PFSK-1 (cell line): ENCODE measurements at regions not wholly inside any gene's neighbourhood (a gene's known extent, or its start where the extent isn't known, plus 50 kb on each side); places are given as distances from the start of the nearest gene placed in this dataset.

ENCODE experiments used
- FOXP2 ChIP-seq: optimal IDR thresholded peaks from 2 replicates; pipeline ENCODE3; 2011; ENCODE audit warnings: borderline replicate concordance, control low read depth, inconsistent platforms; ENCODE audit not compliant: insufficient read depth; ENCODE audit errors: extremely low read length, extremely low read depth
- POLR2AphosphoS5 ChIP-seq: IDR thresholded peaks from 2 replicates; pipeline ENCODE4 v1.6.1; 2012; ENCODE audit warnings: low read depth, mild to moderate bottlenecking, control low read depth, low read length, moderate library complexity
- SIN3A ChIP-seq: IDR thresholded peaks from 2 replicates; pipeline ENCODE4 v1.6.1; 2012; ENCODE audit warnings: mild to moderate bottlenecking, low read length, moderate library complexity, borderline replicate concordance; ENCODE audit not compliant: insufficient read depth
- TAF1 ChIP-seq: IDR thresholded peaks from 2 replicates; pipeline ENCODE4 v1.6.1; 2012; ENCODE audit warnings: low read length, control low read depth, borderline replicate concordance; ENCODE audit not compliant: insufficient read depth
- TF ChIP-seq, protein P1 (sequence below), 2 experiments: IDR thresholded peaks; 2 replicates each; pipeline versions ENCODE4 v1.6.1 to v1.8.0; 2011 to 2012; ENCODE audit warnings: low read depth in 2 of 2, low read length in 2 of 2, control low read depth in 1 of 2, inconsistent platforms in 1 of 2, mild to moderate bottlenecking in 1 of 2, moderate library complexity in 1 of 2; ENCODE audit not compliant: insufficient read depth in 1 of 2

DNA sequence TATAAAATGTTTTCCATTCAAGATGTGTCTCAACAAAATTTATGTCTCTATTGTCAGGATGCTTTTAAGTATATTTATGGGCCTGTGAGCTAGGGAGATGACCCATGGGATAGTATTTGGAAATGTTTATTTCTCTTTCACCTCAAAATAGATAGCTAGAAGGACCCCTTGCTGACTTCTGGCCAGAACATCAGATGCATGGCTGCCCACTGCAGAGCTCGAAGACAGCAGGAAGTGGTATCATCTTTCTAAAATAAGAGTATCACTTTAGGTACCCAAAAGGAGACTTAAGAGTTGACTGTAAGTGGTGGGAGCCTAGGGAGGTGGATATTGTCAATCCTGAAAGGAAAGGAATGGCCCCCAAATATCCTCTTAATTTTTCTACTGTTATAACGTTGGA, 264.4 kb downstream of the NEBL start:
- TF ChIP-seq SIN3A (no peak), POLR2AphosphoS5 (no peak)
- TF ChIP-seq, protein P1, sequence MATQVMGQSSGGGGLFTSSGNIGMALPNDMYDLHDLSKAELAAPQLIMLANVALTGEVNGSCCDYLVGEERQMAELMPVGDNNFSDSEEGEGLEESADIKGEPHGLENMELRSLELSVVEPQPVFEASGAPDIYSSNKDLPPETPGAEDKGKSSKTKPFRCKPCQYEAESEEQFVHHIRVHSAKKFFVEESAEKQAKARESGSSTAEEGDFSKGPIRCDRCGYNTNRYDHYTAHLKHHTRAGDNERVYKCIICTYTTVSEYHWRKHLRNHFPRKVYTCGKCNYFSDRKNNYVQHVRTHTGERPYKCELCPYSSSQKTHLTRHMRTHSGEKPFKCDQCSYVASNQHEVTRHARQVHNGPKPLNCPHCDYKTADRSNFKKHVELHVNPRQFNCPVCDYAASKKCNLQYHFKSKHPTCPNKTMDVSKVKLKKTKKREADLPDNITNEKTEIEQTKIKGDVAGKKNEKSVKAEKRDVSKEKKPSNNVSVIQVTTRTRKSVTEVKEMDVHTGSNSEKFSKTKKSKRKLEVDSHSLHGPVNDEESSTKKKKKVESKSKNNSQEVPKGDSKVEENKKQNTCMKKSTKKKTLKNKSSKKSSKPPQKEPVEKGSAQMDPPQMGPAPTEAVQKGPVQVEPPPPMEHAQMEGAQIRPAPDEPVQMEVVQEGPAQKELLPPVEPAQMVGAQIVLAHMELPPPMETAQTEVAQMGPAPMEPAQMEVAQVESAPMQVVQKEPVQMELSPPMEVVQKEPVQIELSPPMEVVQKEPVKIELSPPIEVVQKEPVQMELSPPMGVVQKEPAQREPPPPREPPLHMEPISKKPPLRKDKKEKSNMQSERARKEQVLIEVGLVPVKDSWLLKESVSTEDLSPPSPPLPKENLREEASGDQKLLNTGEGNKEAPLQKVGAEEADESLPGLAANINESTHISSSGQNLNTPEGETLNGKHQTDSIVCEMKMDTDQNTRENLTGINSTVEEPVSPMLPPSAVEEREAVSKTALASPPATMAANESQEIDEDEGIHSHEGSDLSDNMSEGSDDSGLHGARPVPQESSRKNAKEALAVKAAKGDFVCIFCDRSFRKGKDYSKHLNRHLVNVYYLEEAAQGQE (IDR thresholded peaks at IDR 0.05; ENCODE audit: insufficient read depth in 1 of 2, low read depth in 2 of 2, low read length in 2 of 2), result no peak

DNA sequence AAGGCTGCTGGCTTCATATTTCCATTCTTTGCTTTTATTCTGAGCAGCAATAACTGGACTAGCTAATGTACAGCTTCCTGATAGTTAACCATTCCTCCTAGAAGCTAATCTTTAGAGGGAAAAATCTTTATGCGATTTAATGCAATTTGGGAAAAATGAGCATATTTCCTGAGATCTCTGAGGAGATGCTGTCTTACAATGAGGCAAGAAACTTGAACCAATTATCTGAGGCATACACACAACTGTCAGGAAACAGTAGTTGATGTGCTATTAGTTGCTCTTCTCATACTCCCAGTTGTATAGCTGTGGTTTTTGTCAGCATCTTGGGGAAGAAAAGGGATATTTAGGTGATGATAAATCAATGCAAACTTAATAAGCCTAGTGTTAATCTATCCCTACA, 265.9 kb downstream of the NEBL start:
- no peak for TF ChIP-seq SIN3A
- TF ChIP-seq, protein P1 (IDR thresholded peaks at IDR 0.05; ENCODE audit: insufficient read depth in 1 of 2, low read depth in 2 of 2, low read length in 2 of 2), result no peak
- TF ChIP-seq FOXP2, result no peak
- no peak for TF ChIP-seq POLR2AphosphoS5
- no peak for TF ChIP-seq TAF1

DNA sequence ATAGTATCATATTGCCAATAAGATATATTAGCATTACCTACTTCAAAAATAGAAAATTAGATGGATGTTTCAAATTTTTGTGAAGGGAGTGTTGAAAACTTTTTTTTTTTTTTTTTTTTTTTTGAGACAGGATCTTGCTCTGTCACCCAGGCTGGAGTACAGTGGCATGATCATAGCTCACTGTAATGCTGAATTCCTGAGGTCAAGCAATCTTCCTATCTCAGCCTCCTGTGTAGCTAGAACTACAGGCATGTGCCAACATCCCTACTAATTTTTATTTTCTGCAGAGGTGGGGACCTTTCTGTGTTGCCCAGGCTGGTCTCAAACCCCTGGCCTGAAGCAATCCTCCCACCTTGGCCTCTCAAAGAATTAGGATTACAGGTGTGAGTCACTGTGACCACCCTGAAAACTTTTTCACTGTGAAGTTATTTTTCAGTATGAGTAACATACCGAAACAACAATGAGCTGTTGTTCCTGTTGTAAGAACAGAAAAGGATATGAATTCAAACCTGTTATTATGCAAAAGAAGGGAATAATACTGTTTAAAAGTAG, 266.9 kb downstream of the NEBL start:
- TF ChIP-seq POLR2AphosphoS5 (no peak), FOXP2 (no peak), SIN3A (no peak), TAF1 (no peak)
- TF ChIP-seq, protein P1 (IDR thresholded peaks at IDR 0.05; ENCODE audit: insufficient read depth in 1 of 2, low read depth in 2 of 2, low read length in 2 of 2), result no peak

DNA sequence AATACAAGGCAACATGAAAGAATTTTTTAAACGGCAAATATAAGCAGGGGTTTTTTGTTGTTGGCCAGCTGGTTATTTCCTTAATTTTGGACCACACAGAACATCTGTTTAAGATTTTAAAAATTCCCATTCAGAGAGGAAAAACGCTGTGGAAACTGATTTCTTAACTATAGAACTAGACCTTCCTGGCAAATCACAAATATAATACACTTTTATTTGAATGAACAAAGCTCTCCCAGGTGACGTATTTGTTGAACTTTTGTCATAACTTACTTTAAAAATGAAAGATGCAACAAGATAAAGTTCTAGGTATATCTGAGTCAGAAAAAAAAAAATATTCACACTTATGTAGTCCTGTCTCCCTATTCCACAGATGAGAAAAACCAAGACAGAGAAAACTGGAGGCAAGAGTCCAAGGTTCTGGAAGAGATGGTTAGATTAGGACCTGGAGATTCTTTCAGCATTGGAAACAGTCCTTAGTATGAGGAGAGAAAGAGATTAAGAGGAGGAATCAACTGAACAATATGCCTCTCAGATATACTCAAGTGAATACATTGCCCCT, 269.1 kb downstream of the NEBL start:
- TF ChIP-seq, protein P1 (IDR thresholded peaks at IDR 0.05; ENCODE audit: insufficient read depth in 1 of 2, low read depth in 2 of 2, low read length in 2 of 2), result no peak
- TF ChIP-seq SIN3A (no peak), TAF1 (no peak), POLR2AphosphoS5 (no peak), FOXP2 (no peak)

DNA sequence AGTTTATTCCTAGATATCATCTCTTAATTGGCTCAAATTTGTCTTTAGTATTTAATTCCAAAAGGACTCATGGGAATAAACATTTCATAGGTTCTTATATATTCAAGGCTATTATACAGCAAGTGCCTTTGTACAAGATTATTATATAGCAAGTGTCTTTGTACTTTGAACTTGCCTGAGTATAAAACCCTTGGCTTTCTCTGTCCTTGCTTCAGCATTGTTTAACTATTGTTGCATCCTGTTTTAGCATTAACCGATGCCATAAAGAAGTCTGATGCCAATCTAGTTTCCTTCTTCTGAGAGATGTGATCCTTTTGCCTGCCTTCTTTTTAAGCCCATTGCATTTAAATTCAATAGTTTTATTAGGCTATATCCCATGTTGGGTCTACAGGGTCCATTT, 270.0 kb downstream of the NEBL start:
- TF ChIP-seq FOXP2 (no peak), SIN3A (no peak), POLR2AphosphoS5 (no peak), TAF1 (no peak)
- TF ChIP-seq, protein P1 (IDR thresholded peaks at IDR 0.05; ENCODE audit: insufficient read depth in 1 of 2, low read depth in 2 of 2, low read length in 2 of 2), result no peak
